HCT116 (cell line): ENCODE measurements at regions not wholly inside any gene's neighbourhood (a gene's known extent, or its start where the extent isn't known, plus 50 kb on each side); places are given as distances from the start of the nearest gene placed in this dataset.

Experiments
- ATAC-seq: fragments of 200-7000 bp; cut with Tn5 transposase; 2 replicates; pipeline ENCODE4 v1.9.1; 2020; ENCODE audit warnings: mild to moderate bottlenecking, moderate library complexity
- BruUV-seq: library from RNA; stranded (reverse); fragments of 400-500 nt; replicated peaks from 2 replicates; lab custom pipeline; 2021; lab: Mats Ljungman, UMichigan
- CTCF ChIA-PET: fragments of 300-600 bp; sonication (Branson Sonifier 250); formaldehyde crosslinking; loops from one replicate; lab custom pipeline; 2021; ENCODE audit warnings: antibody characterized with exemption; lab: Charles Lee
- POLR2A ChIA-PET: fragments of 300-600, 350-600 bp; sonication (Branson Sonifier 250); formaldehyde crosslinking; loops from one replicate; lab custom pipeline; 2021; ENCODE audit warnings: antibody characterized with exemption; lab: Charles Lee
- RAD21 ChIA-PET, 2 experiments: fragments of 300-600 bp; sonication (Branson Sonifier 250); formaldehyde crosslinking; loops; one replicate each; lab custom pipeline; 2023; ENCODE audit warnings: low total read pairs in 2 of 2; ENCODE audit not compliant: uncharacterized antibody in 2 of 2, unreplicated experiment in 2 of 2, low non-redundant PET in 1 of 2; lab: Charles Lee
- DNase-seq: peaks from one replicate; pipeline ENCODE4 v3.0.0-alpha.2; 2010; ENCODE audit warnings: low read depth, low spot score
- H2AFZ ChIP-seq: fragments of 200-600 bp; shearing (Covaris generic), sonication (generic); 2 replicates; pipeline ENCODE4 v1.6.1; 2017; ENCODE audit warnings: low read depth, mixed run types, mixed read lengths, antibody characterized with exemption, low read length; ENCODE audit not compliant: poor library complexity, severe bottlenecking
- H3K27ac ChIP-seq: 2 replicates; pipeline ENCODE4 v1.5.1; 2012; ENCODE audit warnings: low read depth, low read length
- H3K27me3 ChIP-seq: fragments of 200-600 bp; sonication (generic); 2 replicates; pipeline ENCODE4 v1.6.1; 2016; ENCODE audit warnings: mixed run types, low read length, mixed read lengths; ENCODE audit not compliant: insufficient read depth
- H3K36me3 ChIP-seq, 2 experiments: fragments of 200-500 bp in 1 of 2; fragments of 200-600 bp in 1 of 2; sonication (Bioruptor generic) in 1 of 2; sonication (generic) in 1 of 2; 2 replicates each; pipeline versions ENCODE4 v1.5.1 to v1.6.1; 2014 to 2016; ENCODE audit warnings: low read length in 2 of 2, inconsistent platforms in 1 of 2, mixed read lengths in 1 of 2, mixed run types in 1 of 2; ENCODE audit not compliant: insufficient read depth in 2 of 2, control insufficient read depth in 1 of 2
- H3K4me1 ChIP-seq, 2 experiments: fragments of 200-600 bp in 1 of 2; sonication (generic) in 1 of 2; 2 replicates each; pipeline versions ENCODE4 v1.5.1 to v1.6.1; 2012 to 2017; ENCODE audit warnings: low read length in 2 of 2, inconsistent platforms in 1 of 2, mild to moderate bottlenecking in 1 of 2, mixed read lengths in 1 of 2, mixed run types in 1 of 2, moderate library complexity in 1 of 2; ENCODE audit not compliant: insufficient read depth in 2 of 2, control insufficient read depth in 1 of 2
- H3K4me2 ChIP-seq: fragments of 200-600 bp; sonication (generic); 2 replicates; pipeline ENCODE4 v1.6.1; 2017; ENCODE audit warnings: mixed run types, low read length, mixed read lengths
- H3K4me3 ChIP-seq, 2 experiments: fragments of 200-600 bp in 1 of 2; sonication (generic) in 1 of 2; replicated peaks in 1 of 2; 2 replicates each; pipeline ENCODE4 v1.5.1; 2011 to 2016; ENCODE audit warnings: low read length in 2 of 2, control low read depth in 1 of 2, low read depth in 1 of 2, mild to moderate bottlenecking in 1 of 2, mixed read lengths in 1 of 2, mixed run types in 1 of 2
- H3K79me2 ChIP-seq: fragments of 200-600 bp; sonication (generic); 2 replicates; pipeline ENCODE4 v1.6.1; 2017; ENCODE audit warnings: mild to moderate bottlenecking, mixed run types, low read length, moderate library complexity, mixed read lengths; ENCODE audit not compliant: insufficient read depth
- H3K9ac ChIP-seq: fragments of 200-600 bp; sonication (generic); 2 replicates; pipeline ENCODE4 v1.6.1; 2016; ENCODE audit warnings: low read length, mixed read lengths
- H3K9me2 ChIP-seq: fragments of 200-600 bp; sonication (generic), shearing (Covaris generic); 2 replicates; pipeline ENCODE4 v1.6.1; 2017; ENCODE audit warnings: mixed run types, mild to moderate bottlenecking, moderate library complexity; ENCODE audit not compliant: insufficient read depth
- H3K9me3 ChIP-seq, 2 experiments: fragments of 200-500 bp in 1 of 2; fragments of 200-600 bp in 1 of 2; sonication (Bioruptor generic) in 1 of 2; sonication (generic) in 1 of 2; 2 replicates each; pipeline ENCODE4 v1.6.1; 2014 to 2017; ENCODE audit warnings: low read length in 2 of 2, mixed read lengths in 2 of 2, inconsistent platforms in 1 of 2, low read depth in 1 of 2, mild to moderate bottlenecking in 1 of 2, mixed run types in 1 of 2, moderate library complexity in 1 of 2; ENCODE audit not compliant: control insufficient read depth in 1 of 2, insufficient read depth in 1 of 2
- H4K20me1 ChIP-seq: fragments of 200-600 bp; sonication (generic), shearing (Covaris generic); 2 replicates; pipeline ENCODE4 v1.6.1; 2017; ENCODE audit warnings: mixed run types, mild to moderate bottlenecking, moderate library complexity; ENCODE audit not compliant: insufficient read depth
- FOSL1 ChIP-seq: IDR thresholded peaks from 2 replicates; pipeline ENCODE4 v1.6.1; 2012; ENCODE audit warnings: low read depth
- JUND ChIP-seq: IDR thresholded peaks from 2 replicates; pipeline ENCODE4 v1.6.1; 2012
- REST ChIP-seq: IDR thresholded peaks from 2 replicates; pipeline ENCODE4 v1.6.1; 2012; ENCODE audit warnings: low read depth
- intact Hi-C: fragments of 100-400 bp; cut with micrococcal nuclease; formaldehyde crosslinking; loops from 2 replicates; pipeline ENCODE4 v1.10.0; 2022
- TF ChIP-seq, protein P1 (sequence below), 3 experiments: fragments of 200-600 bp in 1 of 3; sonication (generic) in 1 of 3; IDR thresholded peaks in 2 of 3; conservative IDR thresholded peaks in 1 of 3; 2 replicates each; pipeline ENCODE4 v1.5.1; 2012 to 2017; ENCODE audit warnings: low read depth in 2 of 3, low read length in 2 of 3, antibody characterized with exemption in 1 of 3, borderline replicate concordance in 1 of 3, control low read depth in 1 of 3, mild to moderate bottlenecking in 1 of 3, mixed read lengths in 1 of 3, mixed run types in 1 of 3, moderate library complexity in 1 of 3; ENCODE audit not compliant: insufficient read depth in 1 of 3

DNA sequence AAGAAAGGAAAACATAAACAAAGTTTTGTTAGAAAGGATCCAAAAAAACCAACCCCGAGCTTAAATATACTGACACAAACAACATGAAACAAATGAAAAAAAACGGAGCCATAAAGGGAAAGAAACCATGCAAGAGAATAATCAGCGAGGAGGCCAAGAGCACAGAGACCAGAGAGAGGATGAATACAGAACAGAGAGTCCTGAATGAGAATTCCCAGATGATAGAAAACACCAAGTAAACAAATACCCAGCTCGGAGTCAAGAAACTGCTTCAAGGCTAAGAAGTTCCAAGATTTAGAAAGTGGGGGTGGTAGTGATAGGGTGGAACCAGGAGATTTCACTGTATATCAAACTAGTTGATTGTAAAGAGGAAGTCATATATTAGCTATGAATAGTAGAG lies 313.3 kb downstream of the OSR1 start:
- POLR2A ChIA-PET = no interaction called here
- Histone ChIP-seq H3K36me3 (no peaks in the 10 kb centered on the region), H3K4me2 (no peak overlapping the region), H2AFZ (no peak overlapping the region), H3K27me3 (peaks cover 6% of the 10 kb centered on the region; the same call in 1 of the 2 replicates), H4K20me1 (no peaks in the 10 kb centered on the region), H3K79me2 (no peaks in the 10 kb centered on the region), H3K9me3 (no peaks in the 10 kb centered on the region), H3K4me3 (no peak overlapping the region), H3K9me2 (no peaks in the 10 kb centered on the region), H3K4me1 (no peaks in the 10 kb centered on the region), H3K9ac (no peak overlapping the region), H3K27ac (no peak overlapping the region)
- TF ChIP-seq REST (no peak), FOSL1 (no peak), JUND (no peak)
- TF ChIP-seq, protein P1, sequence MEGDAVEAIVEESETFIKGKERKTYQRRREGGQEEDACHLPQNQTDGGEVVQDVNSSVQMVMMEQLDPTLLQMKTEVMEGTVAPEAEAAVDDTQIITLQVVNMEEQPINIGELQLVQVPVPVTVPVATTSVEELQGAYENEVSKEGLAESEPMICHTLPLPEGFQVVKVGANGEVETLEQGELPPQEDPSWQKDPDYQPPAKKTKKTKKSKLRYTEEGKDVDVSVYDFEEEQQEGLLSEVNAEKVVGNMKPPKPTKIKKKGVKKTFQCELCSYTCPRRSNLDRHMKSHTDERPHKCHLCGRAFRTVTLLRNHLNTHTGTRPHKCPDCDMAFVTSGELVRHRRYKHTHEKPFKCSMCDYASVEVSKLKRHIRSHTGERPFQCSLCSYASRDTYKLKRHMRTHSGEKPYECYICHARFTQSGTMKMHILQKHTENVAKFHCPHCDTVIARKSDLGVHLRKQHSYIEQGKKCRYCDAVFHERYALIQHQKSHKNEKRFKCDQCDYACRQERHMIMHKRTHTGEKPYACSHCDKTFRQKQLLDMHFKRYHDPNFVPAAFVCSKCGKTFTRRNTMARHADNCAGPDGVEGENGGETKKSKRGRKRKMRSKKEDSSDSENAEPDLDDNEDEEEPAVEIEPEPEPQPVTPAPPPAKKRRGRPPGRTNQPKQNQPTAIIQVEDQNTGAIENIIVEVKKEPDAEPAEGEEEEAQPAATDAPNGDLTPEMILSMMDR (IDR thresholded peaks at IDR 0.05 in 2 of 3, conservative IDR thresholded peaks at IDR 0.05 in 1 of 3; ENCODE audit: borderline replicate concordance in 1 of 3, insufficient read depth in 1 of 3, low read depth in 2 of 3, low read length in 2 of 3) = no peak
- intact Hi-C loops = no loop called here
- DNase-seq = no peak
- no peak for ATAC-seq
- CTCF ChIA-PET = no interaction called here
- no TSS peak for BruUV-seq
- RAD21 ChIA-PET = no interaction called here
